ENCODE measurements at regions not wholly inside any gene's neighbourhood (a gene's known extent, or its start where the extent isn't known, plus 50 kb on each side); places are given as distances from the start of the nearest gene placed in this dataset.

GRCh38 chr5:2991884-2992283 lies 240.4 kb upstream of the IRX2 start:
- no peak for DNase-seq (ENCODE audit: low spot score)

GRCh38 chr5:2989517-2989916 lies 238.0 kb upstream of the IRX2 start:
- DNase-seq (ENCODE audit: low spot score), result no peak

- no peak for DNase-seq (ENCODE audit: low spot score)
Measured at GRCh38 chr5:2986301-2986700, 234.8 kb upstream of the IRX2 start.

DNA sequence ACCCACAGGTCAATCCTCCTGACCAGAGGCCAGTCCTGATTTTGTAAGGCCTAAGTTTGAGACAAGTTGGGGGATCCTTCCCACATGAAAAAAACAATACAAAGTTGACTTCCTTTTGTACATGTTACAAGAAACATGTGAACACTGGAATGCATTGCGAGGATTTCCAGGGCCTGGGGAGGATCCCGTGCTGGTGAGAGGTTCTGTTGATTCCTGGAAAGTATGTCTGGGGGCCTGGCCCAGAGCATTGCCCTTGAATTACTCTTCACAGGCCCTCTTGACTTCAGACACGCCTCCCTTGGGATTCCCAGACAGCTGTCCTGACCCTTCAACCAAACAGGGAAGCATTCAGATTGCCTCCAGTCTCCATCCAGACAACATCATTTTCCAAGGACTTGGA lies 234.2 kb upstream of the IRX2 start:
- DNase-seq (ENCODE audit: low spot score), result no peak

- no peak for DNase-seq (ENCODE audit: low spot score)
Measured at GRCh38 chr5:2983583-2984300, 232.3 kb upstream of the IRX2 start.

GRCh38 chr5:2981652-2982051 lies 230.2 kb upstream of the IRX2 start:
- no peak for DNase-seq (ENCODE audit: low spot score)

- DNase-seq (ENCODE audit: low spot score), result no peak
Measured at GRCh38 chr5:2981035-2981434, 229.6 kb upstream of the IRX2 start.

DNA sequence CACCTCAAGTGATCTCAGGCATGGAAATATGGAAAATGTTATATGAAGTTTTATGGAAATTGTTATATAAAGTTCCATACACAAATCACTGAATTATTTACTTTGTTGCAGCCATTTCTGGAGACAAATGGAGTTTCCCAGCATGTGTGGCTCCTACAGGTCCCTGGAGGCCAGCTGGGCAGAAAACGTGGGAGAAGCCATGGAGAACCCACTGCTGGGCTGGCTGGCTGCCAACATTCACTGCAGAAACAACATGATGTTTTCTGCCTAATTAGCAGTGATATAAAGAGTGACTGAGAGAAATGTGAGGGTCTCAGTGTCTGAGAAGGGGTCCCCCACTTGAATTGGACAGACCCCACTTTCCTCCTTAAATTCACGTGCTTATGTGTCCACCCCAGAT lies 208.8 kb upstream of the IRX2 start:
- DNase-seq (ENCODE audit: low spot score), result no peak

GRCh38 chr5:2958976-2959375 lies 207.5 kb upstream of the IRX2 start:
- DNase-seq (ENCODE audit: low spot score), result no peak

GRCh38 chr5:2948875-2949274 lies 197.4 kb upstream of the IRX2 start:
- no peak for DNase-seq (ENCODE audit: low spot score)

DNA sequence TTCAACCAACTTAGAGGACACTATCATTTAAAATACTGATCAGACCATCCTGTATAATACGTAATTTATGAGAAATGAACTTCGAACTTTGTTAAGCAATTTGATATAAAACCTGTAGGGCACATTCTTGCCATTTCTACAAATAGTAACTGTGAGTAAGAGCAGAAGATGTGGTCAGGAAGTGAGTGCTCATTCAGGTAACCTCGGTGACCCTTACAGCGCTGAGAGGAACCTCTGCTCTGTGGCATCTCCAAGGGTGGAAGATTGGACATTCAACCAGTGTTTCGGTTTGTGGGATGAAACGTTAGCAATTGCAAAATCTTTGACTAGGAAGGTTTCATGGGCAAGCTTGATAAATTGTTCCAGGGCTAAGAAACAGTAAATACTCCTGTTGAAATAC lies 194.8 kb upstream of the IRX2 start:
- DNase-seq (ENCODE audit: low spot score), result no peak

DNA sequence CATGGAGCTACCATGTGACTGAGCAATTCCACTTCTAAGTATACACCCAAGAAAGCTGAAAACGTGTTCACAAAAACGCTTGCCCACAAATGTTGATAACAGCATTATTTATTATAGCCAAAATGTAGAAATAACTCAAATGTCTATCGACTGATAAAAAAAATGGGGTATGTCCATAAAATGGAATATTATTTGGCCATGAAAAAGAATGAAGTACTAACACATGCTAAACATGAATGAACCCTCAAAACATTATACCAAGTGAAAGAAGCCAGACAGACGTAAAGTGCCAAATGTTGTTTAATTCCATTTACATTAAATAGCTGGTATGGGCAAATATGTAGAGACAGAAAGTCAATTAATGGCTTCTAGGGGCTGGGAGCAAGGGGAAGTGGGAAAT lies 184.9 kb upstream of the IRX2 start:
- no peak for DNase-seq (ENCODE audit: low spot score)

DNA sequence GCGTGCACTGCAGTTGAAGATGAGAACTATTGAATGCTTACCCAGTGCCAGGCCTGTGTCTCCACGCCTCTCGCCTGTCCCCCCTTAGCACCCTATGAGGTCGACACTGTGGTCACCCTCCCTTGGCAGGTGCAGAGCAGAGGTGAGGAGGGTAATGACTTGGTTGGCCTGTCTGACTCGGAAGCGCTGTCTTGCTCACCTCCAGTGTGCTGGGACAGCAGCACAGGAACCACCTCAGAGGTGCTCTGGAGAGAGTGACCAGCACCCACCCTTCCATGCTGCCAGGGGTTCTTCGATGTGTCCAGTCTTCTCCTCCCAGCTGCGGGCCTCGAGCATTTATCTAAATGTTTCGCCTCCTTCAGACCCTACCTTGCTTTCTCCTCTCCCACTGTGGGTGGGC lies 178.3 kb upstream of the IRX2 start:
- no peak for DNase-seq (ENCODE audit: low spot score)

DNA sequence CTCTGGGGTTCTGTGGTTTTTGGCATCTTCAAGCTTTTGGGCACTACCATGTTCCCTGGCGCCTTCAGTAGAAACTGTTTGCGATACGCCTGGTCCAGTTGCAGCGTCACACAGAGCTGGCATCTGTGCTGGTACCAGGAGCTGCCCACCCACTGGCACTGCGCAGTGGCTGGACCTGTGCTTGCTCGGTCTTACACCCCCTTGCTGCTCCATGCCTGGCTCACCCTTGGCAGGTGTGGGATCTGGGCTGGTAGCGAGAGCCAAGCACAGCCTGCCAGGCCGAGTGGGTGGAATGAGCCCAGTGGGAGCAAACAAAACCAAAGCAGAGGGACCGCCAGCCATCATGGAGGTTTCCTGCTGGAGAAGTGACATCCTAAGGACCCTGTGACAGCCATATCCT lies 170.2 kb upstream of the IRX2 start:
- no peak for DNase-seq (ENCODE audit: low spot score)

DNA sequence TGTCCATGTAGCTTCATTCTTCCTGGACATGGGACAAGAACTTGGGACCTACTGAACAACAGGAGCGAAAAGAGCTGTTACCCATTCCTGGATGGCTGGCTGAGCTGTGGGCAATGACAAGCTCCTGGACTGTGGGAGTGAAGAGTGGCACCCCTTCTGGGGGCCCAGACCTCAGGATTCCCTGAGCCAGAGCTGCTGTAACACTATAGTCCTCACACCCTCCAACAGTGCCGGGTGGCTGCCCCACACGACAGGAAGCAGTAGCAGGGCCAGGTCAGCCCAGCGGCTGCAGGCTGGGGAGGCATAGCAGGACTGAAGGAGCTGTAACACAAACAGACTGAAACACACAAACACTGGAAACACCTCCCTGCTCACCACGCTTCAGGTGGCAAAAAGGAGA lies 169.7 kb upstream of the IRX2 start:
- no peak for DNase-seq (ENCODE audit: low spot score)

- DNase-seq (ENCODE audit: low spot score), result no peak
Measured at GRCh38 chr5:2920312-2920711, 168.8 kb upstream of the IRX2 start.

DNA sequence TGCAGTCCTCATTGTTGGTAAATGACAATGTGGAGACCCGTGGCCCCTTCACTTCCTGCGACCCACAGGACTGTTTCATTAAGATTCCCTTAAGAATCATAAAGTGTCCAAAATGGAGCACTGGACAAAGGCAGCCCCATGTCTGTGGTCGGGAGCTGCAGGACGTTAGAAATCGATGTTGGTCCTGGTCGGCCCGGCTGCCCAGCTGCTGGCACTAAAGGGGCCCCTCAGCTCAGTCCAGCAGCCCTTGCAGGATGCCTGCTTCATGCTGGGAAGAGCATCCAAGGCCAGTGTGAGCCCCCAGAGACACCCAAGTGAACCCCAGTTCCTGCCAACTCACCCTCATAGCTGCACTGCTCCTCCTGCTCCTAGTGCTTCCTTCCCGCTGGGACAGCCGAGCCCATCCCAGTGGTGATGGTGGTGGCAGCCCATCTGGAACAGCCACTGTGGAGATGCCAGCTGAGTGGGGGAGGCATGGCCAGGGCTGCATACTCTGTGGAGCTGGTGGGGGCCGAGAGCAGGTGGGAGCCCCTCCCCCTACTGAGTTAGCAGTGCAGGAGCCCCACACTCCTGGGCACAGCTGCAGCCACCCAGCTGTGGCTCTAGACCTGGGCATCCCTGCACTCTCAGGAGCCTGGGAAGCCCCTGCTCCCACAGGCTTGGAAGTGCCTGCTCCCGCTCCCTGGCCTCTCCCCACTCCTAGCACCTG lies 168.0 kb upstream of the IRX2 start:
- no peak for DNase-seq (ENCODE audit: low spot score)

- DNase-seq (ENCODE audit: low spot score), result no peak
Measured at GRCh38 chr5:2917524-2917923, 166.0 kb upstream of the IRX2 start.

GRCh38 chr5:2917093-2917492 lies 165.6 kb upstream of the IRX2 start:
- no peak for DNase-seq (ENCODE audit: low spot score)

DNA sequence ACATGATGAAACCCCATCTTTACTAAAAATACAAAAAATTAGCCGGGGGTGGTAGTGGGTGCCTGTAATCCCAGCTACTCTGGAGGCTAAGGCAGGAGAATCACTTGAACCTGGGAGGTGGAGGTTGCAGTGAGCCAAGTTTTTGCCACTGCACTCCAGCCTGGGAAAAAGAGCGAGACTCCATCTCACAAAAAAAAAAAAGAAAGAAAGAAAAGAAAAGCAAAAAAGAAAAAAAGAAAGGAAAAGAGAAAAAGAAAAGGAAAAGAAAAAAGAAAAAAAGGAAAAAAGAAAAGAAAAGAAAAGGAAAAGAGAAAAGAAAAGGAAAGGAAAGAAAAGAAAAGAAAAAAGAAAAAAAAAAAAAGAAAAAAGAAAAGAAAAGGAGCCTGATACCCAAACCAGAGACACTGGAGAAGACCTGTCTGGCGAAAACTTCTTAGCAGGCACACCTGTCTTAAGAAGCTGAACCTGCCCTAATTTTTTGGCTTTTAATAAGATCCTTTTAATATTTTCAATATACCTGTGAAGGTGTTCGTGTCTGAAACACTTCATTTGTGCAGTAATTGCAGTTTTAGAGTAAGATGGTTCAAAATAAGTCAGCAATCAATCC lies 164.7 kb upstream of the IRX2 start:
- DNase-seq (ENCODE audit: low spot score), result no peak

GRCh38 chr5:2914981-2915484 lies 163.6 kb upstream of the IRX2 start:
- no peak for DNase-seq (ENCODE audit: low spot score)

DNA sequence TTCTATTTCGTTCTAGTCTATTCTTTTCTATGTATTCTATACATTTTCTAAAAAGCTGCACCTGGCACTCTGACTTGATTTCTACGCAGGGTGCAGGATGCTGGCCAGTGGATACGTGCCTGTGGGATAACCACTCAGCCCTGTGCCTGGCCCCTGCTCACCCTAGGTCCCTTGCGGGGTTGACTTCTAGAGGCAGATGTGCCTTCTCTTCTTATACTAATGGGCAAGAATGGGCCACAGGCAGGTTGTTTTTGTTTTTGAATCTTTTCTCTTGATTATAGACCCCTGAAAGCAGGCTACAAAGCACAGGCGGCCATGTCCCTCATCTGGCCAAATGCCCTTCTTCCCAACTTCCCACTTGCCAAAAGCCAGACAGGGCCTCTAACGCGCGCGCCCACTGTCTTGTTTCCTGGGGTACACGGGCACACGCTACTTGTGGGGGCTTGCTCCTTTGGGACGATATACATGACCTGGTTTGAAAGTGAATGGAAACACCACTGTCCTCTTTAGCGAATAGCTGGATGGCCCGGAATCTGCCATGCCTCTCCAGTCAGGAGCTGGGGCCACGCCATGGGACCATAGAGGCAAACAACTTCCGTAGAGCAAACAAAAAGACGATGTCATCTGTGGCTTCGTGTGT lies 162.7 kb upstream of the IRX2 start:
- DNase-seq (ENCODE audit: low spot score), result no peak

GRCh38 chr5:2913281-2913680 lies 161.8 kb upstream of the IRX2 start:
- DNase-seq (ENCODE audit: low spot score), result no peak
